ENCODE measurements at regions not wholly inside any gene's neighbourhood (a gene's known extent, or its start where the extent isn't known, plus 50 kb on each side); places are given as distances from the start of the nearest gene placed in this dataset.

DNA sequence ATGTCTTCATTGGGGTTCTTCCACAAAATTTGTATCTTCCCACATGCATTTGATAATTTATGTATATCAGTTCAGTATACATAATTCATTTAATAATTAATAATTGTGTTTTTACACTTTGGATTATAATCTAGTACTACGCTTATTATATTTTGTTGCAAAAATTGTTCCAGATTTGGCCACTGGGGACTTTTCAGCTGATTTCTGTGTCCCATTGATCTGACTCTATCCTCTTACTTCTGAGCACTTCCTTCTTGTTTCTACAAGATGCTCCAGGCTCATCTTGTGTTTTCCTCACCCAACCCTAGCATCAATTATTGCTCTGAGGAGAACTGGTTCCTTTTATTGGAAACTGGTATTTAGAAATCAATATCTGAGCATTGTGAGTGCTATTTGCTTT is 215.3 kb upstream of the CDH19 start:
- H3K4me3 ChIP-seq, result no peak overlapping the region
- H3K9me3 ChIP-seq, result no peaks in the 10 kb centered on the region
- no peak overlapping the region for H3K9ac ChIP-seq
- no peaks in the 10 kb centered on the region for H3K27me3 ChIP-seq
- no peak for TF ChIP-seq Cebpa-rat (IDR thresholded peaks at IDR 0.05)
- no peaks in the 10 kb centered on the region for H3K36me3 ChIP-seq
- no peak overlapping the region for H3K27ac ChIP-seq
- no peaks in the 10 kb centered on the region for H3K4me1 ChIP-seq
- no peaks in the 10 kb centered on the region for H4K20me1 ChIP-seq
- H3K4me2 ChIP-seq, result no peak overlapping the region

GRCh38 chr18:66813138-66813537 is 209.2 kb upstream of the CDH19 start:
- no peak overlapping the region for H3K27ac ChIP-seq
- H3K9ac ChIP-seq, result no peak overlapping the region
- no peak overlapping the region for H3K4me2 ChIP-seq
- no peaks in the 10 kb centered on the region for H3K27me3 ChIP-seq
- H3K4me1 ChIP-seq, result no peaks in the 10 kb centered on the region
- H4K20me1 ChIP-seq, result no peaks in the 10 kb centered on the region
- H3K9me3 ChIP-seq, result no peaks in the 10 kb centered on the region
- TF ChIP-seq Cebpa-rat (IDR thresholded peaks at IDR 0.05), result no peak
- H3K36me3 ChIP-seq, result no peaks in the 10 kb centered on the region
- H3K4me3 ChIP-seq, result no peak overlapping the region

GRCh38 chr18:66795051-66795450 is 191.2 kb upstream of the CDH19 start:
- H3K4me3 ChIP-seq, result no peak overlapping the region
- no peaks in the 10 kb centered on the region for H3K27me3 ChIP-seq
- no peaks in the 10 kb centered on the region for H3K9me3 ChIP-seq
- H3K4me2 ChIP-seq, result no peak overlapping the region
- no peaks in the 10 kb centered on the region for H3K4me1 ChIP-seq
- H3K9ac ChIP-seq, result no peak overlapping the region
- H4K20me1 ChIP-seq, result no peaks in the 10 kb centered on the region
- H3K36me3 ChIP-seq, result no peaks in the 10 kb centered on the region
- no peak for TF ChIP-seq Cebpa-rat (IDR thresholded peaks at IDR 0.05)
- no peak overlapping the region for H3K27ac ChIP-seq

- no peak for TF ChIP-seq Cebpa-rat (IDR thresholded peaks at IDR 0.05)
- Histone ChIP-seq H3K4me2 (no peak overlapping the region), H3K36me3 (no peaks in the 10 kb centered on the region), H3K4me3 (no peak overlapping the region), H3K9ac (no peak overlapping the region), H4K20me1 (no peaks in the 10 kb centered on the region), H3K27me3 (no peaks in the 10 kb centered on the region), H3K4me1 (no peaks in the 10 kb centered on the region), H3K27ac (no peak overlapping the region), H3K9me3 (no peaks in the 10 kb centered on the region)
Measured at GRCh38 chr18:66792466-66792865, 188.6 kb upstream of the CDH19 start.

DNA sequence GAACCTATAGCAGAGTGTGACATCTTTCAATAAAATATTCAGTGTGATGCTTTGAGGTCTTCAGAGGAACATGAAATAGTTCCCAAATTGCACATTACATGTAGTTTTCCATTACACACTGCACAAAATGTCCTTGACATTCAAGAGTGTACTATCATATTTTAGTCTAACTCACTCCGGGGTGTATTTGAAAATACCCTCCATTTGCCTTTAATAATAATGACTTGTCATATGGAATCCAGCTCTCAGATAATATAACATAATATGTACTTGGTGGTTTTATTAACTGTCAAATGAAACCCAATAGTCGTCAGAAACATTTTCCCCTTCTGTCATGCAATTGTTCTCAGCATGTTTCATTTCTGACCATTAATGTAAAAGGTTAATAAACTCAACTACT is 176.7 kb upstream of the CDH19 start:
- H3K4me1 ChIP-seq, result no peaks in the 10 kb centered on the region
- no peaks in the 10 kb centered on the region for H3K27me3 ChIP-seq
- no peaks in the 10 kb centered on the region for H3K9me3 ChIP-seq
- no peaks in the 10 kb centered on the region for H4K20me1 ChIP-seq
- TF ChIP-seq Cebpa-rat (IDR thresholded peaks at IDR 0.05), result no peak
- no peak overlapping the region for H3K4me2 ChIP-seq
- no peak overlapping the region for H3K27ac ChIP-seq
- no peak overlapping the region for H3K9ac ChIP-seq
- H3K4me3 ChIP-seq, result no peak overlapping the region
- H3K36me3 ChIP-seq, result no peaks in the 10 kb centered on the region

- Histone ChIP-seq H3K9me3 (no peaks in the 10 kb centered on the region), H3K4me2 (no peak overlapping the region), H3K4me1 (no peaks in the 10 kb centered on the region), H3K36me3 (no peaks in the 10 kb centered on the region), H3K9ac (no peak overlapping the region), H4K20me1 (no peaks in the 10 kb centered on the region), H3K27ac (no peak overlapping the region), H3K4me3 (no peak overlapping the region), H3K27me3 (no peaks in the 10 kb centered on the region)
- TF ChIP-seq Cebpa-rat (IDR thresholded peaks at IDR 0.05), result no peak
Measured at GRCh38 chr18:66778048-66778447, 174.2 kb upstream of the CDH19 start.

DNA sequence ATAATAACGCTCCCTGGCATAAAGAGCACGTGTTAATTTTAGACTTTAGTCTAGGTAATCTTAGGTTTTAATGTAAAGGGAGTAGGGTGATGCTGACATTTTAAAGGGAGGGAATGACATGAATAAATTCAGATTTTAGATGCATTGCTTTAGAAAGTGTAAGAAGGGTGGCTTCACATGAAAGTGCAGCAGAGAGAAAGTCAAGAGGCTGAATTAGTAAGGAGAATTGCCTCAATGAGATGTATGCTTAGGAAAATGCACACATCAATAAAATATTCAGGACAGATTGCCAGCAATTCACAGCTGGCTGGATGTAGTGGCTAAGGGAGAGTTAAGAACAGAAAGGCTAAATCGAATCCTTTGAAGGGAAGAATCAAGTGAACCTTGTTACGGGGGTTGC is 165.5 kb upstream of the CDH19 start:
- Histone ChIP-seq H3K4me3 (no peak overlapping the region), H3K4me2 (no peak overlapping the region)
- no peak for TF ChIP-seq Cebpa-rat (IDR thresholded peaks at IDR 0.05)

DNA sequence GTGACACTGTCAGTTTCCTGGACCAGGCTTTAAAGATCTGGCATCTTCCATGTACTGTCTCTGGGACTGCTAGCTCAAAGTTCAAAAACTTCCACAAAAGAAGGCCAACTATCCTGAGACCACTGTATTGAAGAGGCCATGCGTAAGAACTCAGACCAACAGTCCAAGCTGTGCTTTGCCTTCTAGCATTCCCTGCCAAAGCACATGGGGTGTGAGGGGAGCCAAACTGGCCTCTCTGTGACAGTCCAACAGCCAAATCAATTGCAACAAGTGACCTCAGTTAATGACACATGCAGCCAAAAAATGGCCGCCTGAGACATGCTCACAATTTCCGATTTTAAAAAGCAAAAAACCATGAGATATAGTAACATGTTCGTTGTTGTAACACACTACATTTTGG is 160.3 kb upstream of the CDH19 start:
- H3K4me2 ChIP-seq, result no peak overlapping the region
- H3K9ac ChIP-seq, result no peak overlapping the region
- TF ChIP-seq Cebpa-rat (IDR thresholded peaks at IDR 0.05), result no peak
- H3K9me3 ChIP-seq, result no peaks in the 10 kb centered on the region
- no peak overlapping the region for H3K4me3 ChIP-seq
- H3K27me3 ChIP-seq, result no peaks in the 10 kb centered on the region
- no peaks in the 10 kb centered on the region for H4K20me1 ChIP-seq
- H3K36me3 ChIP-seq, result no peaks in the 10 kb centered on the region
- no peak overlapping the region for H3K27ac ChIP-seq
- no peaks in the 10 kb centered on the region for H3K4me1 ChIP-seq

More for the DNA sequence above, 165.5 kb upstream of the CDH19 start:
- no peak overlapping the region for H3K27ac ChIP-seq
- H3K36me3 ChIP-seq, result no peaks in the 10 kb centered on the region
- H3K4me1 ChIP-seq, result no peaks in the 10 kb centered on the region
- no peaks in the 10 kb centered on the region for H4K20me1 ChIP-seq
- H3K27me3 ChIP-seq, result no peaks in the 10 kb centered on the region
- H3K9me3 ChIP-seq, result no peaks in the 10 kb centered on the region
- no peak overlapping the region for H3K9ac ChIP-seq

DNA sequence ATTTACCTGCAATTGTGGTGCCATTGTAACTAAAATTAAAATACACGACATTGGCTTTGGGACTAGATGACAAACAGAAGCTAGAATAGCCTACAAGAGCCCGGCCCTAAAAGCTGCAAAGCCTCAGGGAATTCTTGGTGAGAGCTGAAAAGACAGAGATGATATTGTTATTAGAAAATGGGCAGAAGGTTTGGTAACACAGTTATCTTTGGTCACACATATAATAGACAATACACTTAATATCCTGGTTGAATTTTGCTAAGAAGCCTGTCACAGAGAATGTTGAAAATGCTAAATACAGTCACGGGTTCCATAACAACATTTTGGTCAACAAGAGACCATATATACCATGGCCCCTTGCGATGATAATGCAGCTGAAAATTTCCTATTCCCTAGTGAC is 157.3 kb upstream of the CDH19 start:
- no peak for TF ChIP-seq Cebpa-rat (IDR thresholded peaks at IDR 0.05)
- Histone ChIP-seq H3K27ac (no peak overlapping the region), H3K27me3 (no peaks in the 10 kb centered on the region), H3K4me3 (no peak overlapping the region), H3K9ac (no peak overlapping the region), H3K9me3 (no peaks in the 10 kb centered on the region), H3K4me2 (no peak overlapping the region), H3K4me1 (no peaks in the 10 kb centered on the region), H4K20me1 (no peaks in the 10 kb centered on the region), H3K36me3 (no peaks in the 10 kb centered on the region)

- no peaks in the 10 kb centered on the region for H3K4me1 ChIP-seq
- no peak for TF ChIP-seq Cebpa-rat (IDR thresholded peaks at IDR 0.05)
- H3K9ac ChIP-seq, result no peak overlapping the region
- H3K36me3 ChIP-seq, result no peaks in the 10 kb centered on the region
- no peaks in the 10 kb centered on the region for H4K20me1 ChIP-seq
- H3K4me2 ChIP-seq, result no peak overlapping the region
- no peak overlapping the region for H3K27ac ChIP-seq
- H3K27me3 ChIP-seq, result no peaks in the 10 kb centered on the region
- no peak overlapping the region for H3K4me3 ChIP-seq
- H3K9me3 ChIP-seq, result no peaks in the 10 kb centered on the region
Measured at GRCh38 chr18:66760559-66760958, 156.7 kb upstream of the CDH19 start.

DNA sequence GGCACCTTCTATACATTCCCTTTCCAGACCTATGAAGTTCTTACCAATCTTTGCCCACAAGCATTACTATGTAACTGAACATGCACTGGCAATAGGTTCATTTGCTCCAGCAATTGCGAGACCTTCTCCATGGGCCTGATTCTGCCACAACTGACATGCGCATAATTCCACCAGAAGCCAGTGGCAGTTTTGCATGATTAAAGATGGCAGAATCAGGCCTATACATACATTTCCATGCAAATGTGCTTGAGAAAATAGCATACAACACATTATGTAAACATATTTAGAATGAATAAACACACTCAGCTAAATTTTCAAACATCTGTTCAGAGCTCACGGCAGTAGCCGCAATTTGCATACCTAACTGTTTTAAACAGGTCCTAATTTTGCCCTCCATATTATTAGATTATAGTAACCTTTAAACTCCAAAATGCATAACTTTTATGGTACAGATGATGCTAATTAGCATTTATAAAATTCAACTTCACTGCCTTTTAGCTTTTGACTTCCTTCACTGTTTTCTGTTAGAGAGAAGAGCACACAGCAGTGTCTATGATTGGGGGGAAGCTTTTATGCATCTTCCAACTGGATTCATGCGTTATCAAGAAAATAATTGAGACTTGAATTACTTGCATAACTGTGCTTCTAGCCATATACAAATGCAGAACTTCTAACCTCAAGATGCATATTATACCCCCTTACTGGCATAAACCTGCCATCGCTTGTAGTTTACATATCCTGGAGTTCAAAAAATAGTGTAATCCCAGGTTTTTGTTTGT is 155.3 kb upstream of the CDH19 start:
- no peaks in the 10 kb centered on the region for H3K9me3 ChIP-seq
- H3K27ac ChIP-seq, result no peak overlapping the region
- no peak overlapping the region for H3K4me3 ChIP-seq
- no peak overlapping the region for H3K4me2 ChIP-seq
- H3K4me1 ChIP-seq, result no peaks in the 10 kb centered on the region
- no peak for TF ChIP-seq Cebpa-rat (IDR thresholded peaks at IDR 0.05)
- no peaks in the 10 kb centered on the region for H4K20me1 ChIP-seq
- no peaks in the 10 kb centered on the region for H3K36me3 ChIP-seq
- no peaks in the 10 kb centered on the region for H3K27me3 ChIP-seq
- H3K9ac ChIP-seq, result no peak overlapping the region
